ENCODE measurements at regions not wholly inside any gene's neighbourhood (a gene's known extent, or its start where the extent isn't known, plus 50 kb on each side); places are given as distances from the start of the nearest gene placed in this dataset.

DNA sequence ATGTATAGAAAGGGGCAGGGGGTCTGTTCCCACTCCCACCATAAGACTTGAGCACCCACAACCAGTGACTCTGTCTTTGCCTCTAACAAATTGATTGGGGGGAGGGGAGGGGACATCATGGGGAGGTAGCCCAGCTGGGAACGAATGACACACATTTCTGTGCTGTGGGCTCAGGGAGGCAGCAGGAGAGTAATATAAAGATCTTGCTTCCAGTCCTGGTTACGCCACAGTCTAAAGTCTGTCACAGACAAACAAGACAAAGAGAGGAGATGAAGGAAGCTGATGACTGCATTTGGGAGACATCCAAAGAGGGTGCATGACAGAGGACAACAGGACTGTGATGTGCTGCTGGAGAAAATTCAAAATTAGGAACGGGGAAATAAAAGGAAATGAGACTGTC lies 153.9 kb downstream of the ACTR3B start:
- TF ChIP-seq, protein P1, sequence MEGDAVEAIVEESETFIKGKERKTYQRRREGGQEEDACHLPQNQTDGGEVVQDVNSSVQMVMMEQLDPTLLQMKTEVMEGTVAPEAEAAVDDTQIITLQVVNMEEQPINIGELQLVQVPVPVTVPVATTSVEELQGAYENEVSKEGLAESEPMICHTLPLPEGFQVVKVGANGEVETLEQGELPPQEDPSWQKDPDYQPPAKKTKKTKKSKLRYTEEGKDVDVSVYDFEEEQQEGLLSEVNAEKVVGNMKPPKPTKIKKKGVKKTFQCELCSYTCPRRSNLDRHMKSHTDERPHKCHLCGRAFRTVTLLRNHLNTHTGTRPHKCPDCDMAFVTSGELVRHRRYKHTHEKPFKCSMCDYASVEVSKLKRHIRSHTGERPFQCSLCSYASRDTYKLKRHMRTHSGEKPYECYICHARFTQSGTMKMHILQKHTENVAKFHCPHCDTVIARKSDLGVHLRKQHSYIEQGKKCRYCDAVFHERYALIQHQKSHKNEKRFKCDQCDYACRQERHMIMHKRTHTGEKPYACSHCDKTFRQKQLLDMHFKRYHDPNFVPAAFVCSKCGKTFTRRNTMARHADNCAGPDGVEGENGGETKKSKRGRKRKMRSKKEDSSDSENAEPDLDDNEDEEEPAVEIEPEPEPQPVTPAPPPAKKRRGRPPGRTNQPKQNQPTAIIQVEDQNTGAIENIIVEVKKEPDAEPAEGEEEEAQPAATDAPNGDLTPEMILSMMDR (IDR thresholded peaks at IDR 0.05): no peak
- TF ChIP-seq EP300 (IDR thresholded peaks at IDR 0.05) (no peak), POLR2AphosphoS5 (IDR thresholded peaks at IDR 0.05) (no peak), POLR2A (IDR thresholded peaks at IDR 0.05) (no peak)
